Upper lobe of left lung (tissue), 6 donors: ENCODE measurements at regions not wholly inside any gene's neighbourhood (a gene's known extent, or its start where the extent isn't known, plus 50 kb on each side); places are given as distances from the start of the nearest gene placed in this dataset.

Source experiments
- ATAC-seq, 2 donors: fragments of 200-7000 bp; cut with Tn5 transposase; one replicate each; pipeline ENCODE4 v1.9.1; 2022; ENCODE audit warnings: mild to moderate bottlenecking in 2 of 2, moderate library complexity in 2 of 2; ENCODE audit not compliant: low FRiP score in 2 of 2
- DNase-seq, 2 donors: peaks; one replicate each; pipeline ENCODE4 v3.0.0-alpha.2; 2019 to 2020
- H3K27ac ChIP-seq, 4 donors: fragments of 200-600 bp; sonication (generic); one replicate each; pipeline ENCODE4 v1.5.1; 2016 to 2019
- H3K27me3 ChIP-seq, 4 donors: fragments of 200-600 bp; sonication (generic); one replicate each; pipeline ENCODE4 v1.5.1; 2017 to 2019
- H3K36me3 ChIP-seq, 4 donors: fragments of 200-600 bp; sonication (generic); one replicate each; pipeline ENCODE4 v1.5.1; 2016 to 2019
- H3K4me1 ChIP-seq, 4 donors: fragments of 200-600 bp; sonication (generic); one replicate each; pipeline ENCODE4 v1.5.1; 2018 to 2019
- H3K4me3 ChIP-seq, 4 donors: fragments of 200-600 bp; sonication (generic); one replicate each; pipeline ENCODE4 v1.5.1; 2017 to 2019; ENCODE audit warnings: mild to moderate bottlenecking in 2 of 4, moderate library complexity in 1 of 4
- H3K9me3 ChIP-seq, 4 donors: fragments of 200-600 bp; sonication (generic); one replicate each; pipeline ENCODE4 v1.5.1; 2018 to 2019
- CTCF ChIP-seq, 6 experiments: fragments of 450-650 bp in 4 of 6; fragments of 200-600 bp in 2 of 6; sonication (generic) in 2 of 6; IDR thresholded peaks; one replicate each; pipeline ENCODE4 v1.5.1; 2016 to 2019; ENCODE audit warnings: antibody characterized with exemption in 6 of 6
- EP300 ChIP-seq, 4 donors: sonication (generic); formaldehyde crosslinking; IDR thresholded peaks; one replicate each; pipeline ENCODE4 v1.5.1; 2017; ENCODE audit warnings: antibody characterized with exemption in 4 of 4, control low read depth in 2 of 4
- POLR2A ChIP-seq, 4 donors: fragments of 450-650 bp; IDR thresholded peaks; one replicate each; pipeline ENCODE4 v1.5.1; 2016 to 2017; ENCODE audit warnings: antibody characterized with exemption in 4 of 4, mild to moderate bottlenecking in 2 of 4
- POLR2AphosphoS5 ChIP-seq, 2 donors: sonication (generic); formaldehyde crosslinking; IDR thresholded peaks; one replicate each; pipeline ENCODE4 v1.5.1; 2017; ENCODE audit warnings: antibody characterized with exemption in 2 of 2
- WGBS, 2 donors: methylation state at CpG; one replicate each; pipeline ENCODE4 v1.1.5; 2017 to 2018; 5-methylcytosine and 5-hydroxymethylcytosine counted together
- donor health status: DM: no; HTN: no; CAD: no; lungs with moderate emphysema.
- donor health status: DM: no; HTN: yes; CAD: no; lungs with severe emphysema.

- ATAC-seq (no peak), DNase-seq (no peak)
- no peaks in the 10 kb centered on the region for H3K36me3 ChIP-seq
- no peaks in the 10 kb centered on the region for H3K9me3 ChIP-seq
- H3K27ac ChIP-seq, result no peak overlapping the region
- TF ChIP-seq POLR2A (IDR thresholded peaks at IDR 0.05), result no peak
- no peak for TF ChIP-seq CTCF (IDR thresholded peaks at IDR 0.05)
- TF ChIP-seq EP300 (IDR thresholded peaks at IDR 0.05), result no peak
- TF ChIP-seq POLR2AphosphoS5 (IDR thresholded peaks at IDR 0.05), result no peak
- 80 to 83% methylated on average over 3 of the region's 3 CpGs for WGBS, 2 donors
- H3K4me3 ChIP-seq, result no peak overlapping the region
- H3K4me1 ChIP-seq, result no peaks in the 10 kb centered on the region
- H3K27me3 ChIP-seq, result no peaks in the 10 kb centered on the region
Observed at GRCh38 chr6:94683409-94683808, 893.9 kb upstream of the MANEA start.

DNA sequence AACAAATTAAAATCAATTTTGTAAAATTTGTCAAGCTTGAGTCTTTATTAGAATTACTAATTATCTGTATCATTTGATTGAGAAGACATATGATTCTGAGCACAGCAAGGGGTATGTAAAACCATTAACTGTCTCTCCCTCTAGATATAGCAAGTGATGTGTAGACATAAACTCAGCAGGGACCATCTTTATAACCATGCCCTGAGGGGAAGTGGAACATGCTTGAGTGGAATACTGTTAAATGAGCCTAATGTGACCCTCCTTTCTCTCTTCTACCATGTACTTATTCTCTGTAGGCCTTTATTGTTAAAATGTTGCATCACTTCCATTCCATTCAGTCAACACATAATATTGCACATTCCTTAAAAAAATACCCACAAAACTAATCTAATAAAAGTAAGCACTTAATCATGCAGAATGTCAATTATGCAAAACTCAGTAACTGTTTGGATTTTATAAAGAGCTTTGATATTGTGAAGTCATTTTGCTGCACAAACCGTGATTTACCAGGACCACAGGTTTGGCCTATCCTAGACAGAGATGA lies 896.6 kb upstream of the MANEA start:
- no peaks in the 10 kb centered on the region for H3K27me3 ChIP-seq
- H3K36me3 ChIP-seq, result no peaks in the 10 kb centered on the region
- H3K4me3 ChIP-seq, result no peak overlapping the region
- TF ChIP-seq EP300 (IDR thresholded peaks at IDR 0.05), result no peak
- TF ChIP-seq POLR2AphosphoS5 (IDR thresholded peaks at IDR 0.05), result no peak
- TF ChIP-seq CTCF (IDR thresholded peaks at IDR 0.05), result no peak
- TF ChIP-seq POLR2A (IDR thresholded peaks at IDR 0.05), result no peak
- no peaks in the 10 kb centered on the region for H3K9me3 ChIP-seq
- ATAC-seq (no peak), DNase-seq (no peak)
- 85 to 86% methylated on average over 1 of the region's 1 CpG for WGBS, 2 donors
- H3K4me1 ChIP-seq, result no peaks in the 10 kb centered on the region
- H3K27ac ChIP-seq, result no peak overlapping the region

- 75% methylated on average over 1 of the region's 1 CpG for WGBS, 2 donors
- no peak for DNase-seq
- H3K4me1 ChIP-seq, result no peaks in the 10 kb centered on the region
- TF ChIP-seq EP300 (IDR thresholded peaks at IDR 0.05), result no peak
- TF ChIP-seq POLR2A (IDR thresholded peaks at IDR 0.05), result no peak
- TF ChIP-seq CTCF (IDR thresholded peaks at IDR 0.05), result no peak
- TF ChIP-seq POLR2AphosphoS5 (IDR thresholded peaks at IDR 0.05), result no peak
- no peak overlapping the region for H3K4me3 ChIP-seq
- H3K36me3 ChIP-seq, result no peaks in the 10 kb centered on the region
- no peaks in the 10 kb centered on the region for H3K27me3 ChIP-seq
- no peak overlapping the region for H3K27ac ChIP-seq
- H3K9me3 ChIP-seq, result peaks cover 0 to 4% (median 0%) of the 10 kb centered on the region in 4 donors
- no peak for ATAC-seq
Observed at GRCh38 chr6:94673251-94673650, 904.1 kb upstream of the MANEA start.

GRCh38 chr6:94670017-94670416 lies 907.3 kb upstream of the MANEA start:
- no peaks in the 10 kb centered on the region for H3K36me3 ChIP-seq
- H3K27me3 ChIP-seq, result no peaks in the 10 kb centered on the region
- TF ChIP-seq EP300 (IDR thresholded peaks at IDR 0.05), result no peak
- TF ChIP-seq POLR2A (IDR thresholded peaks at IDR 0.05), result no peak
- TF ChIP-seq POLR2AphosphoS5 (IDR thresholded peaks at IDR 0.05), result no peak
- TF ChIP-seq CTCF (IDR thresholded peaks at IDR 0.05), result no peak
- ATAC-seq, result no peak
- no peak overlapping the region for H3K4me3 ChIP-seq
- 84 to 85% methylated on average over 3 of the region's 3 CpGs for WGBS, 2 donors
- DNase-seq, result no peak
- no peaks in the 10 kb centered on the region for H3K4me1 ChIP-seq
- H3K9me3 ChIP-seq, result peaks cover 0 to 4% (median 0%) of the 10 kb centered on the region in 4 donors
- H3K27ac ChIP-seq, result no peak overlapping the region

- no peak for ATAC-seq
Observed at GRCh38 chr6:94668876-94669275, 908.5 kb upstream of the MANEA start.

More at GRCh38 chr6:94668876-94669275, 908.5 kb upstream of the MANEA start:
- H3K9me3 ChIP-seq, result no peaks in the 10 kb centered on the region
- TF ChIP-seq POLR2AphosphoS5 (IDR thresholded peaks at IDR 0.05) (no peak), EP300 (IDR thresholded peaks at IDR 0.05) (no peak), CTCF (IDR thresholded peaks at IDR 0.05) (no peak), POLR2A (IDR thresholded peaks at IDR 0.05) (no peak)
- H3K27ac ChIP-seq, result no peak overlapping the region
- no peaks in the 10 kb centered on the region for H3K27me3 ChIP-seq
- H3K4me3 ChIP-seq, result no peak overlapping the region
- DNase-seq, result no peak
- H3K4me1 ChIP-seq, result no peaks in the 10 kb centered on the region
- H3K36me3 ChIP-seq, result no peaks in the 10 kb centered on the region
